GM12865 (cell line): ENCODE measurements at regions not wholly inside any gene's neighbourhood (a gene's known extent, or its start where the extent isn't known, plus 50 kb on each side); places are given as distances from the start of the nearest gene placed in this dataset.

Experiments used
- DNase-seq: peaks from one replicate; pipeline ENCODE4 v3.0.0; 2010; ENCODE audit warnings: low read depth
- H3K4me3 ChIP-seq: 2 replicates; pipeline ENCODE4 v1.5.1; 2011; ENCODE audit warnings: mild to moderate bottlenecking, low read depth, low read length, control low read depth
- TF ChIP-seq, protein P1 (sequence below): IDR thresholded peaks from 2 replicates; pipeline ENCODE4 v1.5.1; 2011; ENCODE audit warnings: low read length, control low read depth, low read depth, inconsistent platforms; ENCODE audit not compliant: insufficient read depth; ENCODE audit errors: missing control alignments

DNA sequence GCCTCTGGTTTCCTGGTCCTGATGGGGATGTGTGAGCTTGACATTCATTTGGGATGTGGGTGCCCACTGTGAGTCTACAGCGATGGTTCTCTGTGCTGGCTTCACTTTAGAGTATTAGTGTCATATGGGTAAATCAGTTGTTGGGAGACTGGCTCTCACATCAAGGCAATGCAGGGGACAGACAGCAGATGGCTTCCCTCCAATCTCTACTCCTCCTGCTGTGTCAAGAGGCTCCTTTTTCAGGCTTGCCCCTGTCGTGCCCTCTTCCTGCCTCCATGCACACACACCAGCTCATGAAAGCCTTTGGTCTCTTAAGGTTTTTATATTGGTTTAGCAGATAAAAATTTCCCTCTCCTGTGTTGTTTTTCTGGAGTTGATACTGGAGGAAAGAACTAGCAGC is 315.6 kb downstream of the RDH14 start:
- DNase-seq, result no peak
- TF ChIP-seq, protein P1, sequence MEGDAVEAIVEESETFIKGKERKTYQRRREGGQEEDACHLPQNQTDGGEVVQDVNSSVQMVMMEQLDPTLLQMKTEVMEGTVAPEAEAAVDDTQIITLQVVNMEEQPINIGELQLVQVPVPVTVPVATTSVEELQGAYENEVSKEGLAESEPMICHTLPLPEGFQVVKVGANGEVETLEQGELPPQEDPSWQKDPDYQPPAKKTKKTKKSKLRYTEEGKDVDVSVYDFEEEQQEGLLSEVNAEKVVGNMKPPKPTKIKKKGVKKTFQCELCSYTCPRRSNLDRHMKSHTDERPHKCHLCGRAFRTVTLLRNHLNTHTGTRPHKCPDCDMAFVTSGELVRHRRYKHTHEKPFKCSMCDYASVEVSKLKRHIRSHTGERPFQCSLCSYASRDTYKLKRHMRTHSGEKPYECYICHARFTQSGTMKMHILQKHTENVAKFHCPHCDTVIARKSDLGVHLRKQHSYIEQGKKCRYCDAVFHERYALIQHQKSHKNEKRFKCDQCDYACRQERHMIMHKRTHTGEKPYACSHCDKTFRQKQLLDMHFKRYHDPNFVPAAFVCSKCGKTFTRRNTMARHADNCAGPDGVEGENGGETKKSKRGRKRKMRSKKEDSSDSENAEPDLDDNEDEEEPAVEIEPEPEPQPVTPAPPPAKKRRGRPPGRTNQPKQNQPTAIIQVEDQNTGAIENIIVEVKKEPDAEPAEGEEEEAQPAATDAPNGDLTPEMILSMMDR, result no peak

DNA sequence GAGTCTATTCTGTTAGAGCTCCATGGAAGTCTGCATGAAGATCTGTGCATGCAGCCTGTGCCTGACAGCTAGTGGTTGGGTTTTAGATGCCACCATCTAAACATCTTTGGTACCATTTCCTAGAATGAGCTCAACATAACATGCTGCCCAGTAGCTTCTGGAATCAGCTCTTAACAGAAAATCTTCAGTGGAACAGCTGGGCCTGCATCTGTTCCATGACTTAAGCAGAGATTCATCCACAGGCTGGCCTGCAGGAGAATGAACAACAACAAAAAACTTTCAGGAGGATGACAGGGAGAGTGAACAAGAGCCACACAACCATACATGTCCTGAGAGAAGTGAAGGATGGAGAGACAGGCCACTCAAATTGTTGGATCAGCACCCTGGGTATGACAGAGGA is 316.6 kb downstream of the RDH14 start:
- TF ChIP-seq, protein P1, result no peak
- DNase-seq, result no peak
- no peak overlapping the region for H3K4me3 ChIP-seq

More for the DNA sequence above, 315.6 kb downstream of the RDH14 start:
- no peak overlapping the region for H3K4me3 ChIP-seq

DNA sequence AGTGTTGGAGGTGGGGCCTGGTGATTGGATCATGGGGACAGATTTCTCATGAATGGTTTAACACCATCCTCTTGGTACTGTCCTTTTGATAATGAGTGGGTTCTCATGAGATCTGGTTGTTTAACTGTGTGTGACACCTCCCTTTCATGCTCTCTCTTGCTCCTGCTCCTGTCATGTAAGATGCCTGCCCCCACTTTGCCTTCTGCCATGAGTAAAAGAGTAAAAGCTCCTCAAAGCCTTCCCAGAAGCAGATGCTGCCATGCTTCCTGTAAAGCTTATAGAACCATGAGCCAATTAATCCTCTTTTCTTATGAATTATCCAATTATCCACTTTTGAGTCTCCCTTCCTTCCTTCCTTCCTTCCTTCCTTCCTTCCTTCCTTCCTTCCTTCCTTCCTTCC is 317.7 kb downstream of the RDH14 start:
- no peak overlapping the region for H3K4me3 ChIP-seq
- TF ChIP-seq, protein P1, result no peak
- DNase-seq, result no peak

- TF ChIP-seq, protein P1, result no peak
- no peak overlapping the region for H3K4me3 ChIP-seq
- no peak for DNase-seq
Observed at GRCh38 chr2:18238209-18238608, 322.2 kb downstream of the RDH14 start.

DNA sequence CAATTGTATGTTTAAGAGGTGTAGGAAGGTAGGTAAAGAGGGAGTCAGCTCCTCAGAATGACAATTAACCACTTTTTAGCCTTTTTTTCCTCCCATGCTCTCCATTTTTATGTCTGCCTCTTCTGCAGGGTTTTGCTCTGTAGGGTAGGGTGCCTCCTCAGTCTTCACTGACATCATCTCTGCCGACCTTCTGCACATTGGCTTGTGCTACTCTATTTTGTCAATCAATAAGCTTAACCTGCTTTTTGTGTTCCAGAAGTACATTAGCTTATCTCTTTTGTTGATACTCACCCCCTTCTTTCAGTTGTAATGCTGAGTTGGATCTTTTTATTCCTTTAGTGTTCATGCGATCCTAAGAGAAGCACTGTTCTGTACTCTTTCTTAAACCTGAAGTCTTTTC is 323.2 kb downstream of the RDH14 start:
- TF ChIP-seq, protein P1, result no peak
- DNase-seq, result no peak
- no peak overlapping the region for H3K4me3 ChIP-seq

DNA sequence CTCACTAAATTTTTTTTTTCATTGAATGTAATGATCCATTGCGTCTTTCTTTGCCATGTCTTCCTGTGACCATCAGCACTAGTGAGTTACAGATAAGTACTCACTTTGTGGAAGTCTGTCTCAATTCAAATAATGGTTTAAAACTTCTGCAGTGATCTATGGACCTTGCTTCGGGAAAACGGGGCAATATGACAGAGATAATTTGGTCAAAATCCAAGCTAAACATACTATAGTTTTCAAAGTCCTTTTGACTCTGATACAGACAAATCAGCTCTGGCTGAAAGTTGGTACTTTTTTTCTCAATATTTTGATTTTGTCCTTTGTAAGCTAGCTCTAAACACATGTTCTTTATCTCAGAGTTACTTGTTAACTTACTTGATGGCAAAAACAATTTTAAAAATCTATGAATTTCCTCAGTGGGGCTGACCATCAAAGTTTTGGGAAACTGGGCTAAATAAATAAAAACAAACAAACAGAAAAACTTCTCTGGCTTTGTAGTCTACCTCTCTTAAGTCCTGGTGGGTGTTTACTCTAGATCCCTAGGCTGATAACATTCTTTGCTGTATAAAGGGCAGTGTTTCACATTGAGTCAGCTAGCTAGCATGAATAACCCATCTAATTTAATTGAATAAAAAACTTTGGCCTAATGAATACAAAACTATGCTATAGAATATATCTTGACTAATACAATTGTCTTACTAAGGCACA is 327.6 kb downstream of the RDH14 start:
- DNase-seq, result no peak
- H3K4me3 ChIP-seq, result no peak overlapping the region
- TF ChIP-seq, protein P1, result no peak

DNA sequence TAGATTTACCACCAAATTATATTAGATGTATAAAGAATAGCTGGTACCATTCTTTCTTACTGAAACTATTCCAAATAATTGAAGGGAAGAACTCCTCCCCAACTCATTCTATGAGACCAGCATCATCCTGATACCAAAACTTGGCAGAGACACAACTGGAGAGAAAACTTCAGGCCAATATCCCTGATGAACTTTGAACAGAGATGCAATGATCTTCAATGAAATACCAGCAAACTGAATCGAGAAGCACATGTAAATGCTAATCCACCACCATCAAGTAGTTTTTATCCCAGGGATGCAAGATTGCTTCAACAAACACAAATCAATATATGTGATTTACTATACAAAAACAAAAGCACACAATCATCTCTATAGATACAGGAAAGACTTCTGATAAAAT is 329.8 kb downstream of the RDH14 start:
- TF ChIP-seq, protein P1, result no peak
- no peak overlapping the region for H3K4me3 ChIP-seq

More for the DNA sequence above, 329.8 kb downstream of the RDH14 start:
- DNase-seq, result no peak
